BLaER1 treated with 17β-estradiol and CSF1 and Interleukin-3, amounts not matched to agents 10 nM and 100 nM (cell line): ENCODE measurements at regions not wholly inside any gene's neighbourhood (a gene's known extent, or its start where the extent isn't known, plus 50 kb on each side); places are given as distances from the start of the nearest gene placed in this dataset.

Experiments
- H3K27ac ChIP-seq, 11 experiments: shearing (Covaris generic); formaldehyde crosslinking; 2 replicates each; pipeline ENCODE4 v1.8.1; 2022
- H3K27me3 ChIP-seq, 11 experiments: shearing (Covaris generic); formaldehyde crosslinking; 2 replicates each; pipeline ENCODE4 v1.8.1; 2022
- H3K36me3 ChIP-seq, 11 experiments: shearing (Covaris generic); formaldehyde crosslinking; 2 replicates each; pipeline ENCODE4 v1.8.1; 2022
- H3K4me1 ChIP-seq, 10 experiments: shearing (Covaris generic); formaldehyde crosslinking; 2 replicates each; pipeline ENCODE4 v1.8.1; 2022
- H3K4me2 ChIP-seq, 11 experiments: shearing (Covaris generic); formaldehyde crosslinking; 2 replicates each; pipeline ENCODE4 v1.8.1; 2022
- H3K4me3 ChIP-seq, 10 experiments: shearing (Covaris generic); formaldehyde crosslinking; 2 replicates each; pipeline ENCODE4 v1.8.1; 2022
- H3K9ac ChIP-seq, 11 experiments: shearing (Covaris generic); formaldehyde crosslinking; 2 replicates each; pipeline ENCODE4 v1.8.1; 2022
- H3K9me3 ChIP-seq, 11 experiments: shearing (Covaris generic); formaldehyde crosslinking; replicated peaks in 1 of 11; 2 replicates each; pipeline ENCODE4 v1.8.1; 2022
- H4K20me1 ChIP-seq, 11 experiments: shearing (Covaris generic); formaldehyde crosslinking; 2 replicates each; pipeline ENCODE4 v1.8.1; 2022
- Cebpa-rat ChIP-seq, 11 experiments: shearing (Covaris generic); IDR thresholded peaks; 2 replicates each; pipeline ENCODE4 v1.8.1; 2022

GRCh38 chr12:47014474-47014873 is 64.9 kb upstream of the PCED1B start:
- H3K4me2 ChIP-seq: peak overlapping the region in 3 of 11 experiments; percentile 63 to 70 (median 66); a peak in 6 of 22 replicates
- H3K27me3 ChIP-seq: no peaks in the 10 kb centered on the region
- no peak for TF ChIP-seq Cebpa-rat (IDR thresholded peaks at IDR 0.05)
- H3K4me1 ChIP-seq: peaks cover 0 to 38% (median 7%) of the 10 kb centered on the region in 10 experiments; a peak in 10 of 20 replicates
- H4K20me1 ChIP-seq: no peaks in the 10 kb centered on the region
- H3K36me3 ChIP-seq: no peaks in the 10 kb centered on the region
- no peak overlapping the region for H3K27ac ChIP-seq
- H3K9me3 ChIP-seq: peaks cover 0 to 5% (median 0%) of the 10 kb centered on the region in 11 experiments; a peak in 2 of 22 replicates
- no peak overlapping the region for H3K9ac ChIP-seq
- H3K4me3 ChIP-seq: no peak overlapping the region

GRCh38 chr12:47015381-47015780 is 64.0 kb upstream of the PCED1B start:
- peak overlapping the region in 2 of 11 experiments; percentile 63 to 70; a peak in 1 of 22 replicates for H3K4me2 ChIP-seq

GRCh38 chr12:47017041-47017713 is 62.2 kb upstream of the PCED1B start:
- Histone ChIP-seq H4K20me1 (no peaks in the 10 kb centered on the region), H3K27me3 (no peaks in the 10 kb centered on the region), H3K4me2 (no peak overlapping the region; a peak in 1 of 22 replicates), H3K36me3 (no peaks in the 10 kb centered on the region), H3K4me3 (no peak overlapping the region), H3K27ac (no peak overlapping the region), H3K9ac (no peak overlapping the region), H3K4me1 (peaks cover 0 to 38% (median 7%) of the 10 kb centered on the region in 10 experiments; a peak in 10 of 20 replicates), H3K9me3 (no peaks in the 10 kb centered on the region)
- TF ChIP-seq Cebpa-rat (IDR thresholded peaks at IDR 0.05): no peak

More at GRCh38 chr12:47015381-47015780, 64.0 kb upstream of the PCED1B start:
- H3K4me3 ChIP-seq: no peak overlapping the region
- H3K36me3 ChIP-seq: no peaks in the 10 kb centered on the region
- H4K20me1 ChIP-seq: no peaks in the 10 kb centered on the region
- peaks cover 0 to 5% (median 0%) of the 10 kb centered on the region in 11 experiments; a peak in 2 of 22 replicates for H3K9me3 ChIP-seq
- no peak overlapping the region for H3K27ac ChIP-seq
- no peaks in the 10 kb centered on the region for H3K27me3 ChIP-seq
- TF ChIP-seq Cebpa-rat (IDR thresholded peaks at IDR 0.05): no peak
- H3K9ac ChIP-seq: no peak overlapping the region
- H3K4me1 ChIP-seq: peaks cover 0 to 38% (median 7%) of the 10 kb centered on the region in 10 experiments; a peak in 10 of 20 replicates

GRCh38 chr12:47017901-47018475 is 61.4 kb upstream of the PCED1B start:
- no peak for TF ChIP-seq Cebpa-rat (IDR thresholded peaks at IDR 0.05)
- no peaks in the 10 kb centered on the region for H3K27me3 ChIP-seq
- no peak overlapping the region for H3K4me3 ChIP-seq
- H3K9ac ChIP-seq: no peak overlapping the region
- H3K4me1 ChIP-seq: peaks cover 0 to 41% (median 7%) of the 10 kb centered on the region in 10 experiments; a peak in 10 of 20 replicates
- H3K27ac ChIP-seq: no peak overlapping the region
- H3K4me2 ChIP-seq: no peak overlapping the region
- H3K9me3 ChIP-seq: no peaks in the 10 kb centered on the region
- H3K36me3 ChIP-seq: no peaks in the 10 kb centered on the region
- H4K20me1 ChIP-seq: no peaks in the 10 kb centered on the region

GRCh38 chr12:47020211-47020821 is 59.1 kb upstream of the PCED1B start:
- H3K4me2 ChIP-seq: no peak overlapping the region
- TF ChIP-seq Cebpa-rat (IDR thresholded peaks at IDR 0.05): no peak
- no peak overlapping the region for H3K4me3 ChIP-seq
- no peak overlapping the region for H3K27ac ChIP-seq
- H3K9ac ChIP-seq: no peak overlapping the region
- H4K20me1 ChIP-seq: no peaks in the 10 kb centered on the region
- H3K4me1 ChIP-seq: peaks cover 0 to 23% (median 7%) of the 10 kb centered on the region in 10 experiments; a peak in 10 of 20 replicates
- H3K9me3 ChIP-seq: no peaks in the 10 kb centered on the region
- no peaks in the 10 kb centered on the region for H3K27me3 ChIP-seq
- H3K36me3 ChIP-seq: no peaks in the 10 kb centered on the region

GRCh38 chr12:47021298-47021697 is 58.1 kb upstream of the PCED1B start:
- H3K9ac ChIP-seq: no peak overlapping the region

GRCh38 chr12:47022296-47022695 is 57.1 kb upstream of the PCED1B start:
- Histone ChIP-seq H3K9ac (peak overlapping the region in 1 of 11 experiments; percentile 7; a peak in 1 of 22 replicates), H3K4me1 (0 out of 20 replicates have a peak, but pooled peaks cover 0 to 4% (median 0%) of the 10 kb centered on the region in 10 experiments), H3K27me3 (no peaks in the 10 kb centered on the region), H3K9me3 (no peaks in the 10 kb centered on the region), H3K36me3 (no peaks in the 10 kb centered on the region), H3K4me2 (no peak overlapping the region), H3K4me3 (no peak overlapping the region), H4K20me1 (no peaks in the 10 kb centered on the region), H3K27ac (no peak overlapping the region)
- TF ChIP-seq Cebpa-rat (IDR thresholded peaks at IDR 0.05): no peak

More at GRCh38 chr12:47021298-47021697, 58.1 kb upstream of the PCED1B start:
- no peak overlapping the region for H3K27ac ChIP-seq
- no peak overlapping the region for H3K4me3 ChIP-seq
- H3K27me3 ChIP-seq: no peaks in the 10 kb centered on the region
- no peak for TF ChIP-seq Cebpa-rat (IDR thresholded peaks at IDR 0.05)
- H4K20me1 ChIP-seq: no peaks in the 10 kb centered on the region
- H3K36me3 ChIP-seq: no peaks in the 10 kb centered on the region
- no peak overlapping the region for H3K4me2 ChIP-seq
- no peaks in the 10 kb centered on the region for H3K9me3 ChIP-seq
- H3K4me1 ChIP-seq: peaks cover 0 to 14% (median 2%) of the 10 kb centered on the region in 10 experiments; a peak in 10 of 20 replicates

GRCh38 chr12:47023311-47023710 is 56.1 kb upstream of the PCED1B start:
- Histone ChIP-seq H4K20me1 (no peaks in the 10 kb centered on the region), H3K4me3 (no peak overlapping the region), H3K4me1 (0 out of 20 replicates have a peak, but pooled peaks cover 0 to 3% (median 0%) of the 10 kb centered on the region in 10 experiments), H3K9ac (no peak overlapping the region), H3K9me3 (no peaks in the 10 kb centered on the region), H3K27ac (no peak overlapping the region), H3K36me3 (no peaks in the 10 kb centered on the region), H3K27me3 (no peaks in the 10 kb centered on the region), H3K4me2 (no peak overlapping the region)
- TF ChIP-seq Cebpa-rat (IDR thresholded peaks at IDR 0.05): no peak

- no peak for TF ChIP-seq Cebpa-rat (IDR thresholded peaks at IDR 0.05)
- Histone ChIP-seq H3K27ac (no peak overlapping the region), H3K9ac (no peak overlapping the region), H3K9me3 (no peaks in the 10 kb centered on the region), H3K4me3 (no peak overlapping the region), H3K4me2 (no peak overlapping the region), H3K27me3 (no peaks in the 10 kb centered on the region), H4K20me1 (no peaks in the 10 kb centered on the region), H3K4me1 (0 out of 20 replicates have a peak, but pooled peaks cover 0 to 3% (median 0%) of the 10 kb centered on the region in 10 experiments), H3K36me3 (no peaks in the 10 kb centered on the region)
Observed at GRCh38 chr12:47023953-47024352, 55.5 kb upstream of the PCED1B start.
